ENCODE measurements at regions not wholly inside any gene's neighbourhood (a gene's known extent, or its start where the extent isn't known, plus 50 kb on each side); places are given as distances from the start of the nearest gene placed in this dataset.

DNA sequence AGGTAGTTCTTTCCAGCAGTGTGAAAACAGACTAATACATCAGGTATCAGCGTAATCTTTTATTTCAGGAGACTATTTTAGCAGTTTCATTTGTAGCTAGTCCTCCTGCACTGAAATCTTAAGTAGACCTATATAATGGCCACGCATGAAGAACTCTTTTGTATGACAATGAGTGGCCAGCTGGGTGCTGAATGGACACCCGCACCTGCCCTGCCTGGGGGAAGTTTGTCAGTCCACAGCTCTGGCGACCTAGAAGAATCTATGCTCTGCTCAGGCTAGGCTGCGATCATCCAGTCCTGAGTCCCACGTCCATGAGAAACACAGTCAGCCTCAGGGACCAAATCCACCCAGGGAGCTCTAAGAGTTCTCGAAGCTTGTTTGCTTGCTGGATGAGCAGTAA is 709.2 kb upstream of the ID2 start:
- no peak overlapping the region for H3K4me3 ChIP-seq (ENCODE audit: low read depth, low read length)
- no peak for DNase-seq (ENCODE audit: low read depth)
- TF ChIP-seq, protein P1, sequence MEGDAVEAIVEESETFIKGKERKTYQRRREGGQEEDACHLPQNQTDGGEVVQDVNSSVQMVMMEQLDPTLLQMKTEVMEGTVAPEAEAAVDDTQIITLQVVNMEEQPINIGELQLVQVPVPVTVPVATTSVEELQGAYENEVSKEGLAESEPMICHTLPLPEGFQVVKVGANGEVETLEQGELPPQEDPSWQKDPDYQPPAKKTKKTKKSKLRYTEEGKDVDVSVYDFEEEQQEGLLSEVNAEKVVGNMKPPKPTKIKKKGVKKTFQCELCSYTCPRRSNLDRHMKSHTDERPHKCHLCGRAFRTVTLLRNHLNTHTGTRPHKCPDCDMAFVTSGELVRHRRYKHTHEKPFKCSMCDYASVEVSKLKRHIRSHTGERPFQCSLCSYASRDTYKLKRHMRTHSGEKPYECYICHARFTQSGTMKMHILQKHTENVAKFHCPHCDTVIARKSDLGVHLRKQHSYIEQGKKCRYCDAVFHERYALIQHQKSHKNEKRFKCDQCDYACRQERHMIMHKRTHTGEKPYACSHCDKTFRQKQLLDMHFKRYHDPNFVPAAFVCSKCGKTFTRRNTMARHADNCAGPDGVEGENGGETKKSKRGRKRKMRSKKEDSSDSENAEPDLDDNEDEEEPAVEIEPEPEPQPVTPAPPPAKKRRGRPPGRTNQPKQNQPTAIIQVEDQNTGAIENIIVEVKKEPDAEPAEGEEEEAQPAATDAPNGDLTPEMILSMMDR (IDR thresholded peaks at IDR 0.05; ENCODE audit: low read depth, low read length), result no peak
- TF ChIP-seq POLR2A (IDR thresholded peaks at IDR 0.05; ENCODE audit: extremely low read depth, insufficient read length), result no peak
- TF ChIP-seq, protein P2, sequence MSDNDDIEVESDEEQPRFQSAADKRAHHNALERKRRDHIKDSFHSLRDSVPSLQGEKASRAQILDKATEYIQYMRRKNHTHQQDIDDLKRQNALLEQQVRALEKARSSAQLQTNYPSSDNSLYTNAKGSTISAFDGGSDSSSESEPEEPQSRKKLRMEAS (IDR thresholded peaks at IDR 0.05; ENCODE audit: low read depth, low read length), result no peak

DNA sequence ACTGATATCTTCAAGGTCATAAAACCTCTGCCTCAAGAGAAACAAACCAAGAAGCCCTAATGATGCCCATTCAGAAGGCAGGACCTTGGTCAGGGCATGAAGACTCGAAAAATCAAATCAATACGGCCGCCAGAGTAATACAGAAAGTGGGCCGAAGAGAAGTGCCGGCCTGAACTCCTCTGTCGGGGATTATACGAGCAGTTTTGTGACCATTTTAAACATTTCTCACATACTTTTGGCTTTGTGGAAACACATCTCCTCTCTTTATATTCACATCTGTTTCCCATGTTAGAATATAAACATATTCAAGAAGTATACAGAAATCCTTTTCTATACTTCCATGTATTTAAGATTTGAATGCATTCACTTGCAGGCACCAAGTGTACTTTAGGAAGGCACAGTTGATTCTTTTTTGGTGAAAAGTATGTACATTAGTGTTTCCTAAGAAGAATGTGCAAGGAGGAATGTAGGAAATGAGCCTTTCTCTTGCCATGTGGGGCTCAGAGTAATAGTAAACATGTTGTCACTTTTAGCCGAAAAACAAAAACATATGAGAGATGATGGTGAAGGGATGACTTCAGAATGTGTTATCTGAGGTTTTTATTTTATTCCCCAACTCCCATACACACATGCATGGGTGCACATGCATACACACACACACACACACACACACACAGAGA is 707.9 kb upstream of the ID2 start:
- no peak overlapping the region for H3K4me3 ChIP-seq (ENCODE audit: low read depth, low read length)
- TF ChIP-seq, protein P2 (IDR thresholded peaks at IDR 0.05; ENCODE audit: low read depth, low read length), result no peak
- no peak for TF ChIP-seq POLR2A (IDR thresholded peaks at IDR 0.05; ENCODE audit: extremely low read depth, insufficient read length)
- no peak for TF ChIP-seq MYC (IDR thresholded peaks at IDR 0.05; ENCODE audit: low read depth, low read length)
- TF ChIP-seq, protein P1 (IDR thresholded peaks at IDR 0.05; ENCODE audit: low read depth, low read length), result no peak
- DNase-seq (ENCODE audit: low read depth), result no peak

DNA sequence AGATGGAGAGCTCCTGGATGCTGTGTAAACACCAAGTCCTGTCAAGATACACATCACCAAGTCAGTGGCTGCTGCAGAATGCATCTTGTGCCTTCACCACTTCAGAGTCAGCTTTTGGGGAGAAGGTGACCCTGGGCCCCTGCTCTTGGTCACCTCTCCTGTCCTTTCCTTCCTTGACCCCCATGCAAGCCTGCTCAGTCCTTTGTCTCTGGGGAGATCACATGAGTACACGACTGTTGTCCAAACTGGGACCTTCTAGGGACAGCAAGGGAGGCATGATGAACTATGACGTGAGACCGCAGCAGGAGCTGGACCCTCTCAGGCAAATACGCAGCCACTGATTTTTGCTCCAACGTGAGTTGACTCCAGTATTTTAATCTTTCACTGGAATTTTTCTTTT is 706.9 kb upstream of the ID2 start:
- H3K4me3 ChIP-seq (ENCODE audit: low read depth, low read length), result no peak overlapping the region
- TF ChIP-seq, protein P2 (IDR thresholded peaks at IDR 0.05; ENCODE audit: low read depth, low read length), result no peak
- TF ChIP-seq, protein P1 (IDR thresholded peaks at IDR 0.05; ENCODE audit: low read depth, low read length), result no peak
- TF ChIP-seq POLR2A (IDR thresholded peaks at IDR 0.05; ENCODE audit: extremely low read depth, insufficient read length) (no peak), MYC (IDR thresholded peaks at IDR 0.05; ENCODE audit: low read depth, low read length) (no peak)
- no peak for DNase-seq (ENCODE audit: low read depth)

DNA sequence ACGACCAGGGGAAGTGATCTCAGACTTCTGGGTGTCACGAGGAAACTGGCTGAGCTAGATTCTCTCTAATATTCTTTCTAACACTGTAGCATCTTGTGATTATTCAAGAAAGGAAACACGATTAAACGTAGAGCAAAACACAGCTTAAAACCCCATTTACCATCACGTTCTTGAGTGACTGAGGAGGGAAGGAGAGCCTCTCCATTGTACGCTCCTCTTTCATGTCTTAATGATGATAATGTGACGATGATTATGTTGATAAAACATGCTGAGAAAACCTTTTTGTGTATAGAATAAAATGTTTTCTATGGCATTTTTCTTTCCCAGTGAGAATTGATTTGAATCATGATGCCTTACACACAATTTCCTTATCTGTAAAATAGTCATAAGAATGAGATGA is 705.6 kb upstream of the ID2 start:
- H3K4me3 ChIP-seq (ENCODE audit: low read depth, low read length), result no peak overlapping the region
- DNase-seq (ENCODE audit: low read depth), result no peak
- TF ChIP-seq, protein P2 (IDR thresholded peaks at IDR 0.05; ENCODE audit: low read depth, low read length), result no peak
- no peak for TF ChIP-seq MYC (IDR thresholded peaks at IDR 0.05; ENCODE audit: low read depth, low read length)
- TF ChIP-seq, protein P1 (IDR thresholded peaks at IDR 0.05; ENCODE audit: low read depth, low read length), result no peak
- TF ChIP-seq POLR2A (IDR thresholded peaks at IDR 0.05; ENCODE audit: extremely low read depth, insufficient read length), result no peak

DNA sequence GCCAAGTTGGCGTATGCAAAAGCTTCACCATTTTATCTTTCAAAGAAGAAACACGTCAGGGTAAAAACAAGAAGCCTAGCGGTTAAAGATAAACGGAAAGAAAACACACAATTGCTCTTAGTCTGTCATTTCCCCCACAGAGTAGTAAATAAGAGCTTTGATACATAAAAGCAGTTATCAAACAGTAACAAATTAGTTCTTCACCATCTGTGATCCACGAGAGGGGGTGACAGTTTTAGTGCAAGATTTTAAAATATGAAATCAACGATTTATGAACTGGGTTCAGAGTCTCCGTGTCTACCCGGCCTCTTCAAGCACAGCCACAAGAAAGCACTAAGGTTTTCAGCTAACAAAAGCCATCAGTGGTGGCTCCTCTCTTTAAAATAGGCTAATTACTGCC is 703.9 kb upstream of the ID2 start:
- no peak overlapping the region for H3K4me3 ChIP-seq (ENCODE audit: low read depth, low read length)
- TF ChIP-seq MYC (IDR thresholded peaks at IDR 0.05; ENCODE audit: low read depth, low read length) (no peak), POLR2A (IDR thresholded peaks at IDR 0.05; ENCODE audit: extremely low read depth, insufficient read length) (no peak)
- TF ChIP-seq, protein P1 (IDR thresholded peaks at IDR 0.05; ENCODE audit: low read depth, low read length), result no peak
- DNase-seq (ENCODE audit: low read depth), result no peak

DNA sequence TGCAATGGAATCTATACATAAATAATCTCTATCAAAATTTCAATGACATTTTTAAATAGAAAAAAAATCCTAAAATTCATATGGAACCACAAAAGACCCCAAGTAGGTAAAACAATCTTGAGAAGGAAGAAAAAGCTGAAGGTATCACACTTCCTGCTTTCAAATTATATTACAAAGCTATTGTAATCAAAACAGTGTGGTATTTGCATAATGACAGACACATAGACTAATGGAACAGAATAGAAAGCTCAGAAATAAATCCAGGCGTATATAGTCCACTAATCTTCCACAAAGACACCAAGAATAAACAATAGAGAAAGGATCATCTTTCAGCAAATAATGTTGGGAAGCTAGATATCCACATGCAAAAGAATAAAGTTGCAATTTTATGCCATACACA is 699.8 kb upstream of the ID2 start:
- no peak for DNase-seq (ENCODE audit: low read depth)
- TF ChIP-seq, protein P1 (IDR thresholded peaks at IDR 0.05; ENCODE audit: low read depth, low read length), result no peak
- TF ChIP-seq, protein P2 (IDR thresholded peaks at IDR 0.05; ENCODE audit: low read depth, low read length), result no peak
- TF ChIP-seq POLR2A (IDR thresholded peaks at IDR 0.05; ENCODE audit: extremely low read depth, insufficient read length), result no peak
- no peak for TF ChIP-seq MYC (IDR thresholded peaks at IDR 0.05; ENCODE audit: low read depth, low read length)
- no peak overlapping the region for H3K4me3 ChIP-seq (ENCODE audit: low read depth, low read length)

All from NB4 (cell line).